NCI-H1436 treated with DMSO at 0.1 percent for 48 hours (cell line): ENCODE measurements at regions not wholly inside any gene's neighbourhood (a gene's known extent, or its start where the extent isn't known, plus 50 kb on each side); places are given as distances from the start of the nearest gene placed in this dataset.

Experiments
- DNase-seq: peaks from one replicate; lab custom pipeline; 2025; lab: John Stamatoyannopoulos, UW

- DNase-seq = no peak
Measured at GRCh38 chr11:19366992-19367709, 126.4 kb upstream of the E2F8 start.

- peak; percentile 60 for DNase-seq
Measured at GRCh38 chr11:19365743-19366410, 125.1 kb upstream of the E2F8 start.

GRCh38 chr11:19359221-19360000, 118.7 kb upstream of the E2F8 start:
- DNase-seq = no peak

GRCh38 chr11:19357943-19358342, 117.2 kb upstream of the E2F8 start:
- DNase-seq = no peak

GRCh38 chr11:19355601-19356000, 114.9 kb upstream of the E2F8 start:
- DNase-seq = no peak

GRCh38 chr11:19353287-19353850, 112.6 kb upstream of the E2F8 start:
- DNase-seq = no peak

GRCh38 chr11:19352771-19353160, 112.0 kb upstream of the E2F8 start:
- no peak for DNase-seq

GRCh38 chr11:19352072-19352770, 111.5 kb upstream of the E2F8 start:
- DNase-seq = no peak

- no peak for DNase-seq
Measured at GRCh38 chr11:19351426-19351825, 110.7 kb upstream of the E2F8 start.

GRCh38 chr11:19350160-19350559, 109.4 kb upstream of the E2F8 start:
- DNase-seq = no peak

GRCh38 chr11:19349340-19350025, 108.7 kb upstream of the E2F8 start:
- DNase-seq = no peak

GRCh38 chr11:19347911-19348310, 107.2 kb upstream of the E2F8 start:
- DNase-seq = no peak

- no peak for DNase-seq
Measured at GRCh38 chr11:19345848-19346681, 105.3 kb upstream of the E2F8 start.

- no peak for DNase-seq
Measured at GRCh38 chr11:19345519-19345847, 104.7 kb upstream of the E2F8 start.

- DNase-seq = no peak
Measured at GRCh38 chr11:19344661-19345518, 104.1 kb upstream of the E2F8 start.

- DNase-seq = no peak
Measured at GRCh38 chr11:19342036-19342435, 101.3 kb upstream of the E2F8 start.

- no peak for DNase-seq
Measured at GRCh38 chr11:19338375-19338774, 97.6 kb upstream of the E2F8 start.

- no peak for DNase-seq
Measured at GRCh38 chr11:19337779-19338178, 97.0 kb upstream of the E2F8 start.

- DNase-seq = no peak
Measured at GRCh38 chr11:19336331-19336730, 95.6 kb upstream of the E2F8 start.

- DNase-seq = no peak
Measured at GRCh38 chr11:19332476-19332875, 91.7 kb upstream of the E2F8 start.
